Renal cortical epithelial cell (primary cell): ENCODE measurements at regions not wholly inside any gene's neighbourhood (a gene's known extent, or its start where the extent isn't known, plus 50 kb on each side); places are given as distances from the start of the nearest gene placed in this dataset.

Source experiments
- DNase-seq: peaks from one replicate; pipeline ENCODE4 v3.0.0-alpha.2; 2011; ENCODE audit warnings: low read depth

DNA sequence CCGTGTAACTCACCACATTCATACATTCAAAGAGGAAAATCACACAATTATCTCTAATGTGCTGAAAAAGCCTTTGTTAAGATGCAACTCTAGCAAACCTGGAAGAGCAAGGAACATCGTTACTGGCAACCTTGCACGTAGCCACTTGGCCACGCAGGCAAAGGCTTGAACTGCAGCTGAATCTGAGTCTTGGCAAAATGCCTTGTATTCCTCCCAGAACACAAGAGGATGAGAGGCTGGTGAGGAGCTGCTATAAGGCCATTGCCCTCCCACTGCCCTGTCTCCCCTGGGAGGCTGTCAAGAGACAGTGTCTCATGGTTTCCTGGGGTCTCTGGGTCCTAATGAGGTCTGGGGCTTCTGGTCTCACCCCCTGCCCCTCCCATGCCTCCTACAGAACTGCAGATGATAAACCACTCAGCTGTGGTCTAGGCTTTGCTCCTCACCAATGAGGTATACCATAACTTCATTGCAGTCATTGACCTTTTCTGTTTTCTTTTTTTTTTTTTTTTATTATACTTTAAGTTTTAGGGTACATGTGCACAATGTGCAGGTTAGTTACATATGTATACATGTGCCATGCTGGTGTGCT, 141.4 kb downstream of the SPP2 start:
- DNase-seq: peak; percentile 54

DNA sequence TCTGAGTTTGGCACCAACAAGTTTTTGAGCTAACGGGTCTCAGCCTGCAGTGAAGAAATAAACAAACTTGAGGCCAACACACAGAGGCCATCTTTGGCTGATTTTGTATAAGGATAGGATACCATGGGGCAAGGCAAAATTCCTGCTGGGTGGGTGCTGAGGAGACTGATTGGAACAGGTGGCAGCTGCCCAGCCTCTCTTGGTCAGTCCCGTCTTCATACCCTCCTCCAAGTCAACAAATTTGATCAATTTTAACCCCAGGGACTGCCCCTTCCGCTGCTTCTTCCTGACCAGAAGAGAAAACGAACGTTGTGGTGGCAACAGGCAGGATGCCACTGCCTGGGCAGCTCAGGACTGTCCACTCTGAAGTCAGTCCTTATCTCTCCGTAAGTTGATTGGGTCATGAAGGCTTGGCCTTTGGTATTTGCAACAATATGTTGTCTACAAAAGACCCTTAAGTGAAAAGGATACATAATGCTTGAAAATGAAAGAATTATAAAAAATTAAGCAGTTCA, 139.3 kb downstream of the SPP2 start:
- no peak for DNase-seq

DNA sequence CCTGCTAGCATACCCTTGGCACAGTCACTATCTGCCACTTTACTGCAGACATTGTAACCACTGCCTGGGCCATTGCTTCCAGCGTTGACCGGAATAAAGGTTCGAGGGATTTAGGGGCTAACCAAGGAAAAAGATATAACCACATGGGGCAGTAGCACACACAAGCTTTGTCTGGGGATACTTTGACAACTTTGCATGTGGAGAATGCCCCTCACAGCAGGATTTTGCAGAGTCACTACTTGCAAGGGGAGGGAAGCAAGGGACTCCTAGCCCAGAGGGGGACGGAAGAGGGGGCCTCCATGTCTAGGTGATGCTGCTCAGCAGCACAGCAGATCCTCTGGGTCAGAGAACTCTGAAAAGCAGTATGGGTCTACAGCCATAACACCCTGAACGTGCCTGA, 138.7 kb downstream of the SPP2 start:
- DNase-seq: no peak

DNA sequence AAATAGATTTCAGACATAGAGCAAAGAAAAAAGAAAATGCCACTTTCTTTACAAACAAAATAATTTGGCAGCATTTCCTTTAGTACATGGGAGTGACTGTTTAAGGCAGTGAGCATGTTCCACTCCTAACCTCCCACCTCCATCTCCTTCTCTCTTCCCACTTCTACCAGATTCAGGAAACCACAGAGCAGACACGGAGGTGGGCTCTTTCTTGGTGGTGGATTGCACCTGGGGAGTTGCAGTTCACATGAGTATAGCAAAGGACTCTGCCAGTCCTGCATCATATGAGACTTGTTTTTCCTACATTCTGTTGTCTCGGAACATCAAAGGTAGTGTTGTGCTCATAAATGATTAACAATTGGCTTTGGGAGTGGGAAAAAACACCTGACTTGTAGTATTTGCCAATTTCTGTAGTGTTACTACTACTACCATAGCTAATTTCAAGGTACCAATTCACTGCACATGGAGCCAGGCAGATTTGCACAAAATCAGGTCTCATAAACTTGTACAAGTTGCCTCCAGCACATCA, 137.2 kb downstream of the SPP2 start:
- DNase-seq: peak; percentile 43

DNA sequence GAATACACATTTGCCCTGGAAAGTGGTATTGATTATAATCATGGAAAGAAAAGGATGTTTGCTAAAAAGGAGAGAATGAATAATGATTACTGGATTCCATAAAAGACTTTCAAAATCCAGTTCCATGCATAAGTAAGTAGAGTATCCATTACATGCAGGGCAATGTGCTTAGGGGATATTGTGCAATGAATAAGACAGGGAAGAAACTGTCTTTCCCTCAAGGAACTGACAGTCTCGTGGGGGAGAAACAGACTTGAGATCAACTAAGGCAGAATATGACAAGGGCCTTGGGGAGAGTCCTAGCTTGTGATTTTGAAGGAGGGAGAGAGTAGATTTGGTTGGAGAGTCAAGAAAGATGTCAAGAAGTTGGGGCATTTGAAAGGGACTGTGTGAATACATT, 130.6 kb downstream of the SPP2 start:
- no peak for DNase-seq

DNA sequence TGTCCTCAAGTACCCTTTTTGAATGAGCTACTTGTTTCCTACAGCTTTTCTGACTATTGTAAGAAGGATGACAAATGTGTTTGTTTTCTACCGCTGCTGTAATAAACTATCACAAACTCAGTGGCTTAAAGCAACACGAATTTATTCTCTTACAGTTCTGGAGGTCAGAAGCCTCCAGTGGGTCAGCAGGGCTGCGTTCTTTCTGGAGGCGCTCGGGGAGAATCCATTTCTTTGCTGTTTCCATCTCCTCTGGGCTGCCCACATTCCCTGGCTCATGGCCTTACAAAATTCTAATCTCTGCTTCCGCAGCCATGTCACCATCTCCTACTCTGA, 128.5 kb downstream of the SPP2 start:
- DNase-seq: peak; percentile 88

DNA sequence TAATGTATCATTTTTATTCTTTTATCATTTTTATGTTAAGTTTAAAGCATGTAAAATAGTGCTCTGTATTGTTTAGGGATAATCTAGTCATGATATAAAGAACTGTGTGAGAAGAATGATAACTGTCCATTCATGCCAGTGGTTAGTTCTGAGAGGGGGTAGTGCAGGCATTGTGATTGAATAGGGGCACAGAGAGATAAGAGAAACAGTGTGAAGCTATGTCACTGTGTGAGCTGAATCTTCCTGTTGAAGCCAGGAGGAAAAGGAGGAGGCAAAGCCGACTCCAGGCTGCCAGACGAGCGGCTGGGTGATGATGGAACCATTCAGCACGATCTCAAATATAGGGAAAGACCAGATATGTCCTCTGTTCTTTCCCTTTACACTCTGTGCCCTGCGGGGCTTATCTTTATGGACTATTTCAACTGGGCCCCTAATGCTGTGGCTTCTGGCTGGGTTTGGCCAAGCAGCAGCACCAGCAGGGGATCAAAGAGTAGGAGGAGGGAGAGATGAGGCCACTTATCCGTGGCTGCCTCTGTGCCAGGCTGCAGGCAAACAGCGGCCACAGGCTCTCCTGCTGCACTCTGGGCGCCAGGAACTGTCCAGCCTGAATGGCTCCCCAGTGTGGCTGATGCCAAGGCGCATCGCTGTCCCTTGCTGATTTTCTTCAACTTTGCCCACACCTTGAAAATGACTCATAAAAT, 128.0 kb downstream of the SPP2 start:
- DNase-seq: no peak

DNA sequence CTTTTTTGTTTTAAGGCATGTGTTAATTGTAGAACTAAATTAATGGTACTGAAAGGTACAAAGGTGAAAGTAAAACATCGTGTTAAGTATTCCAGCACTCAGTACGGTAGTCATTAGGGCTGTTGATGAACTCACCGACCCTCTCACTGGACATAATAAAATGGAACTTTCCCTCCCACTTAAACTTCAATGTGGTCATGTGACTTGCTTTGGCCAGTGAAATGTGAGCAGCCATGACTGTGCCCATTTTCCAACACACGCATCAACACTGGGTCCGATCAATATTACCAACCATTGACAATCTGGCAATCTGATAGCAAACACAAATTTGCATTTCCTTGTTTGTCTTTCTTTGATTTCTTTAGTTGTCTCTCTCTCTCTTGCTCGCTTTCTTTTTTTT, 125.1 kb downstream of the SPP2 start:
- no peak for DNase-seq

DNA sequence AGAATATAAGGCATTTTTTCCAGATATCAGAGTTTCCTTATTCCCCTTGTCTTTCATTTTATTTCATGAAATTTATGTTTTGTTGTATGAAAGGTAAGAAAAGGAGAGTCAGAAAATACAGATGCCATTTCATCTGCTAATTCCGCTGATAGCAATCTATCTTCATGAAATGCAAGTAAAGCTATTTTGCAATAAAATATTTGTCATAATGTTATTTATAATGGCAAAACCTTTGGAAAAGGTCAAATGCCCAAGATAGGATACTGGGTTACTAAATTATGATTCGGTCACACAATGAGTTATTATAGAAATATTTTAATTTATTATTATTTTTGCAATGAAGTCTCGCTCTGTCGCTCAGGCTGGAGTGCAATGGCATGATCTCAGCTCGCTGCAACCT, 124.2 kb downstream of the SPP2 start:
- no peak for DNase-seq

DNA sequence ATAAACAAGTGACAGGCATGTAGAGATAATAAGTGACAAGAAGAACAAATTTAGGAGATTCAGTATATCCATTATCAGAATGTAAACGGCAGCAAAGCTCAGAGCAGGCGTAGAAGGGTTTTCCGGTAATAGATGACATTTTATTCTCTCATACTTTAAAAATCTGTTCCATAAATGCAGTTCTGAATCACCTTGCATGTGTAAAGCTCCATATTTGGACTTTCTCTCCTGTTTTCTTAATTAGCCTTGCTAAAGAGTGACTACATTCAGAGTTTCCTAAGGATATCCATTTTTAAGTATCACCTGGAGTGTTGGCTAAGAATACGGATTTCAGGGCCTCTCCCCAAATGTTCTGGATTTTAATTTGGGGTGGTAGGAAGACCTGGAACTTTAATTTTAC, 122.0 kb downstream of the SPP2 start:
- DNase-seq: no peak

DNA sequence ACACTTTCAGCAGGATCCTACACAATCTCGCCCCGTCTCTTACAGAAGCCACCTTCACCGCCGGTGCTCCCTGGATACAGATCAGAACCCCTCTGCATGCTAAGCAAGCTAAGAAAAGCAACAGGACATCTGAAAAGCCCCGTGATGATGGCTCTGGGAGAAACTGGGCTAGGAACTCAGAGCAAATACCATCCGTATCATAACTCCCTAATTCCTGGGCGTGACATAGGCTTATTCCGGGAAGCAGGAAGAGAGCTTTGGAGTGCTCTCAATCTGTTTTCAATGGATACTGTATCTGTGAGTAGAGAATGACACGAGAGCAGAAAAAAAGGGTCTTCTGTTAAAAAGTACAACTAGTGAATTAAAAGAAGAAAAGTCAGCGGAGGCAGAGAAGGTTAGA, 121.6 kb downstream of the SPP2 start:
- DNase-seq: no peak

DNA sequence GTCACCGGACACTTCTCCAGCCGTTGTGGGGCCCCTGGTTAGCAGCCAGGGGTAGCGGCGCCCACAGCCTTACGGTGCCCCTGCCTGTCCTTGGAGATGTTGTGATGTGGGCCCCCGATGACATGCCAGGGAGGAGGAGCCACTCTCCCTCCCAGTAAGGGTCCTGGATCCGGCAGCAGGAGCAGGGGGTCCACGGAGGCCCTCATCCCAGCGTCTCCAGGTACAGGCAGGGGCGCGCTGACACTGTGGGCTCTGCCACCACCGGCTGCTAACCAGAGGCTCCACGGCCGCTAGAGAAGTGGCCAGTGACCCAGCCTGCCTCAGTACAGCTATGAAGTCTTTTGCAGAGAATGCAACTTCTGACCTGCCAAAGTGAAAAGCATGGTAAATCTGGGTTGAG, 121.2 kb downstream of the SPP2 start:
- no peak for DNase-seq

DNA sequence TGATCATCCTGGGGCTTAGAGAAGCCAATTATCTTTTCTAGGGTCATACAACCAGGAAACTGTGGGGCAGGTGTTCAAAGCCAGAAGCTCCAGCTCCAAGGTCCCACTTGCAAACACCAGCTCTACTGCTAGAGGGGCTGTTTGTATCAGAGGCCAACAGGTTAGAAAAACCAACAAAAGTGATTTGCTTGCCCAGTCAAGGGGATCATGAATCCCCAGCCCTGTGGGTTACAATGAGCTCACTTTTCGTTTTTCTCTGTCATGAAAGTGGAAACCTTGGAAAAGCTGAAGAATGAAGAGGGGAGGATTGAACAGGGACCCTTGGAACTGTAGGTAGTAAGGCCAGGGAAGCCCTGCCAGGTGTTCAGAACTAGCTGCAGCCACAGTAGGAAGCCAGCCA, 119.2 kb downstream of the SPP2 start:
- peak; percentile 21 for DNase-seq

DNA sequence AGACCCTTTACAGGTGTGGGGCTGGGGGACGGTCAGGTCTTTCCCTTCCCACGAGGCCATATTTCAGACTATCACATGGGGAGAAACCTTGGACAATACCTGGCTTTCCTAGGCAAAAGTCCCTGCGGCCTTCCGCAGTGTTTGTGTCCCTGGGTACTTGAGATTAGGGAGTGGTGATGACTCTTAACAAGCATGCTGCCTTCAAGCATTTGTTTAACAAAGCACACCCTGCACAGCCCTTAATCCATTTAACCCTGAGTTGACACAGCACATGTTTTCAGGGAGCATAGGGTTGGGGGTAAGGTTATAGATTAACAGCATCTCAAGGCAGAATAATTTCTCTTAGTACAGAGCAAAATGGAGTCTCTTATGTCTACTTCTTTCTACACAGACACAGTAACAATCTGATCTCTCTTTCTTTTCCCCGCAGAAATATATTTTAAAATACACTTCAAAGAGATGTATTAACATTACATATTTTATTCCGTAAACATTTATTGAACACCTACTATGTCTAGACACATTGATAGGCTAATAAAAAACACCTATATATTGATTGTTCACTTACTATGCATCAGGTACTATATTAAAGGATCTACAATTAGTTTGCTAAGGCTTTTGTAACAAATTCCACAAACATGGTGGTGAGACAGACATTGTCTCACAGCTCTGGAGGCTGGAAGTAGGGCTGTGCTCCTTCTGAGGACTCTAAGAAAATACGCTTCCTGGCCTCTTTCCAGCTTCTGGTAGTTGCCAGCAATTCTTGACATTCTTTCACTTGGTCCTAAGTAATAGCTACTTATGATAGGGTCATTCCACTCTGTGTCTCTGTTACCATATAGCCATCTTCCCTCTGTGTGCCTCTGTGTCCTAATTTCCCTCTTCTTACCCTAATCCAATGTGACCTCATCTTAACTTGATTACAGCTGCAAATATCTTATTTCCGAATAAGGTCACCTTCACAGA, 118.4 kb downstream of the SPP2 start:
- peak; percentile 95 for DNase-seq

DNA sequence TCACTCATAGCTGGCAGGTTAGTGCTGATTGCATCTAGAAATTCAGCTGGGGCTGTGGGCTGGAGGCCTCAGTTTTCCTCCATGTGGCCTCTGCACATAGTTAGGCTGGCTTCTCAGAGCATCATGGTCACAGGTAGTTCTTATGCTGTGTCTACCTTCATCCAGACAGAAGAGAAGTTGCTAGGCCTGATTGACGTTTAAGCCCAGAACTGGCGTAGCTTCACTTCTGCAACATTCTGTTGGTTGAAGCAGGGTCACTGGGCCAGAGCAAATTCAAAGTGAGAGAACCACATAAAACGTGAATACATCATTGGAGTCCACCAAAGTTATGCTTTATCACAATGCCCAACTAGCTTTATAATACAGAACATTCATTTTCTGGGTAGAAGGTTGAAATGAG, 116.0 kb downstream of the SPP2 start:
- no peak for DNase-seq

DNA sequence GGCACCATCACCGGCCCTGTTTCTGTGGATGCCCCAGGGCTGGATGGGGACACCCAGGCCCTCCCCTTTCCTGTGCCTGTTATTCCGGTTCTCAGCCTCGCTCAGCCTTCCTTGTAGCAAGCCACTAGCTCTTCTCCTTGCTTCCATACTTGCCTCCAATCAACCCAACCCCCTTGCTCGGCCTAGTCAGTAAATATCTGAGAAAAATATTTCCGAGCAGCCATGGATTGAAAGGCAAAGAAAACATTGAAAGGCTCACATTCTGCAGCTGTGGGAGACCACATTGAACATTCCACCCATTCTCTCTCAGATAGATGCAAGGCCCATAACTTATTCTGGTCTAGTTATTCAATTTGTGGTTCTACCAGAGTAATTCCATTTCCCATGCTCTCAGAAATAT, 114.9 kb downstream of the SPP2 start:
- DNase-seq: peak; percentile 91

DNA sequence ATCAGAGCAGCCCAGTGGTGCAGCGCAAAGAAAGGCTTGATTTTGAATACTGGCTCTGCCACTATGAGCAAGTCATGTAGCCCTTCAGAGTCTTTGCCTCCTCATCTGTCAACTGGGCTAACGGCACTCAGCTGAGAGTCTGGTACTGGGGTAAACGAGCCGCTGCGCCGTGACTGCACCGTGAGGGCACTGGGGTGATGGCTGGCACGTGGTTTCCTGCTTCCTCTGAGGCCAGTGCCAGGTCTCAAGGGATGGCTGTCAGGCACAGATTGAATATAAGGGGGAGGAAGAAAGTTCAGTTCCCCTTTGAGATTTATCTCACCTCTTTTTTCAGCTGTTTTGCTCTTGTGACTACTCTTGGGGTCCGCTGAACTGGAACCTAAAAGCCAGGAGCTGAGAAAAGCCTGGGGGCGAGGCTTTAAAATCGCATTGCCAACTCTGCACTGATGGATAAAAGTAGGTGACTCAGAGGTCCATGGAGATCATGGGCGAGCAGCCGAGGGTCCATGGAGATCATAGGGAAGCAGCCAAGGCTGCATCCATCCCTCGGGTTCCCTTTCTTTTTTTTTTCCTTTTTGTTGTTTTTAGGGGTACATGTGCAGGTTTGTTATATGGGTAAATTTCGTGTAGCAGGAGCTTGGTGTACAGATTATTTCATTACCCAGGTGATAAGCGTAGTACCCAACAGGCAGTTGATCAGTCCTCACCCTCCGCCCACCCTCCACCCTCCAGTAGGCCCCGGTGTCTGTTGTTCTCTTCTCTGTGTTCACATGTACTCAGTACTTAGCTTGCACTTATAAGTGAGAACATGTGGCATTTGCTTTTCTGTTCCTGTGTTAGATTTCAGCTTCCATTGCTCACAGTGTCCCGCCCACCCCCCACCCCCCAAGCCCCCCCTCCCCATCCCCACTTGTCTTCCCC, 114.3 kb downstream of the SPP2 start:
- peak; percentile 62 for DNase-seq

DNA sequence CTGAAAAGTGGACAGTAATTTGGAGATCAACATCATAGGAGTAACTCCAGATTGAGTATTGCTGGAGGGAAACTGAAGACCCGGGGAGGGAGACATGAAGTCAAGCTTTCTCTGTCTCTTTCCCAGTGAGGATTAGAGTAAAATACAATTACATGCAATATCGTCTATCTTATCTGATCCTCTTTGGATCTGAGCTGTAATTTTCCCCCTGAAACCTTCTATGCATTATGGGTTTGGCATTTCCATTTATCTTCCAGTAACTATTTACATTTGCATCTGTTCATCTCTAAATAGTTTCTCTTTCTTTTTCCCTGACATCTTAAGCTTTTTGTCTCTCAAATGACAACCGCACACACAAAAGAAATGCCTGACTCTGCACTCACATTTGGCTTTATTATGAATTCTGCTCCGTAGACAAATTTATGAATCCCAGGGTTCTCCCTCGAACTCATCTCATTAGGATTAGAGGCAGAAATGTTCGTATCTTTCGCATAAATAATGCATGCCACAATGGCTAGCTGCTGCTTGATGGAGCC, 113.1 kb downstream of the SPP2 start:
- DNase-seq: no peak

DNA sequence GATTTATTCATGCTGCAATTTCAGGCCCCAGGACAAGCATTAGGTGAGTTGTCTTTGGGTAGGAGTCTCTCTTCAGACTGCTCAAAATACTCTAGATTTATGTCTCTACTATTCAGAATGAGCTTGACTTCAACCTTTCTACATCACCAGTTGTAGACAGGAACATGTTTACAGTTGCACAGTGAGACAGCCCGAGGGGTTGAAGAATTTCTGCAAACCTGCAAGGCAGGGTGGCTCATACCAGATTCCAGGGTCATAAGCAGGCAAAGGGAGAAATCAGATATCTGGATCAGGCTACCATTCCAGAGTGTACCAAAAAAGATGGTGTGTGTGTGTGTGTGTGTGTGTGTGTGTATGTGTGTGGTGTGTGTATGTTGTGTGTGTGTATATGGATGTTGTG, 112.4 kb downstream of the SPP2 start:
- DNase-seq: peak; percentile 70

DNA sequence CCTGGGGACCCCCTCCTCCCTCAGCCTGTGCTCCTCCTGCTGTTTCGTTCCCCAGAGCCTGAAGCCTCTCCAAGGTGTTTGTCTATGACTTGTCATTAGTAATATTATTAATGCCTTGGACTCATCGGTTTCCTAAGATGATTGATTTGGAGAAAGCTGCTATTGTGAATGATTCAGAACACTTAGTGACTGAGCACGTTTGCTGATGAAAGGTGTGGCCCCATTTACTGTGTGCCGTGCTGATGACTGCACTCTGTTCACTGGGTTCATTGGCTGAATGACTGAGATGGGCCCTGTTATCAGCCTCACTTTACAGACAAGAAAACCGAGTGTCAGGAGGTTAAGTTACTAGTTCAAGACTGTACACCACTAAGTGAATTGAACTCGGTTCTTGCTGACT, 111.4 kb downstream of the SPP2 start:
- no peak for DNase-seq

DNA sequence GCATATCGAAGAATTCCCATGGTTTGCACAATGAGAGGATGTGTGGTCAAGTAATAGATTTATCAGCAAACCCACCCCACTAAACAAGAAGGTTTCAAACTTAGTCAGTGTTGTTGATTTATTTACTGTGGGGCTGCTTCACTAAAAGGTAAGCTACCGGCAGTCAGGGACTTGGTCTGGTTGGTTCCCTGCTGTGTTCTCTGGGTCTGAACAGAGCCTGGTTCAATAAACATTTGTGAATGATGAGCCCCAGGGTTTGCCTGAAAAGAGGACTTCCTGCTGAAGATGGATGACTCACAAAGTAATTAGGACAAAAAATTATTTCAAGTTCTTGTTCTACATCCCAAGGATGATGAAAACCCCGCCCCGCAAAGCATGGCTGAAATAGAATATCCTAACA, 108.3 kb downstream of the SPP2 start:
- peak; percentile 48 for DNase-seq
